AG09309 (cell line): ENCODE measurements at regions not wholly inside any gene's neighbourhood (a gene's known extent, or its start where the extent isn't known, plus 50 kb on each side); places are given as distances from the start of the nearest gene placed in this dataset.

Experiments used
- DNase-seq: peaks from one replicate; pipeline ENCODE4 v3.0.0-alpha.2; 2010; ENCODE audit warnings: low read depth
- H3K4me3 ChIP-seq: 2 replicates; pipeline ENCODE4 v1.5.1; 2011; ENCODE audit warnings: mild to moderate bottlenecking, low read depth, low read length, moderate library complexity; ENCODE audit not compliant: control insufficient read depth
- CTCF ChIP-seq: IDR thresholded peaks from 2 replicates; pipeline ENCODE4 v1.5.1; 2011; ENCODE audit warnings: mild to moderate bottlenecking, low read depth, low read length, inconsistent platforms; ENCODE audit not compliant: insufficient read depth, control insufficient read depth; ENCODE audit errors: missing control alignments

GRCh38 chr2:22247466-22247865 lies 1123.7 kb downstream of the TDRD15 start:
- no peak for DNase-seq
- no peak for TF ChIP-seq CTCF
- H3K4me3 ChIP-seq: no peak overlapping the region

GRCh38 chr2:22248851-22249250 lies 1125.1 kb downstream of the TDRD15 start:
- no peak for TF ChIP-seq CTCF
- DNase-seq: no peak
- H3K4me3 ChIP-seq: no peak overlapping the region

GRCh38 chr2:22253171-22253570 lies 1129.4 kb downstream of the TDRD15 start:
- no peak for TF ChIP-seq CTCF
- DNase-seq: no peak
- no peak overlapping the region for H3K4me3 ChIP-seq

- no peak for TF ChIP-seq CTCF
- no peak for DNase-seq
- H3K4me3 ChIP-seq: no peak overlapping the region
Measured at GRCh38 chr2:22261165-22261564, 1123.8 kb upstream of the KLHL29 start.

GRCh38 chr2:22270341-22270740 lies 1114.6 kb upstream of the KLHL29 start:
- no peak for TF ChIP-seq CTCF
- no peak for DNase-seq
- no peak overlapping the region for H3K4me3 ChIP-seq

GRCh38 chr2:22273853-22274252 lies 1111.1 kb upstream of the KLHL29 start:
- H3K4me3 ChIP-seq: no peak overlapping the region
- DNase-seq: no peak
- no peak for TF ChIP-seq CTCF

- DNase-seq: no peak
- TF ChIP-seq CTCF: no peak
- no peak overlapping the region for H3K4me3 ChIP-seq
Measured at GRCh38 chr2:22274661-22275060, 1110.3 kb upstream of the KLHL29 start.
